ENCODE measurements at regions not wholly inside any gene's neighbourhood (a gene's known extent, or its start where the extent isn't known, plus 50 kb on each side); places are given as distances from the start of the nearest gene placed in this dataset.
"Not testable (repeated sequence)": the region's sequence is repeated elsewhere in the genome, so short reads cannot be mapped to it uniquely, and the experiment has no call there.

DNA sequence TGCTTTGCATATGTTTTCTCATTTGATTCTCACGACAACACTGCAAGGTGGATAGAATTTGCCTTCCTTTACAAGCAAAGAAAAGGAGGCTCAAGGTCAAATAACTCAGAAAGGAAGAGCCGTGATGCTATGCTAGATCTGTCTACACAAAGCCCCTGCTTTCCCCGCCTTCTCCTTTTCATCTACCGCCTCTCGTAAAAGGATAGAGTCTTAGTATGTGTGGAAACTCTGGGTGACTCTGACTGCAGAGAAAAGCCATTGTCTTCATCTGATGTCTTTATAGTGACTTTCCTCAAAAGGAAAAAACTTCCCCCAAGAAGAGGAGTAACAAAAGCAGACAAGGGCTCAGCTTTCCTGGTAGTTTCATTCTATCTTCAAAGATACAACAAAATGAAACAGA lies 292.7 kb downstream of the ACTR3B start:
- no peak for DNase-seq (ENCODE audit: low read depth, low spot score)
- TF ChIP-seq, protein P1, sequence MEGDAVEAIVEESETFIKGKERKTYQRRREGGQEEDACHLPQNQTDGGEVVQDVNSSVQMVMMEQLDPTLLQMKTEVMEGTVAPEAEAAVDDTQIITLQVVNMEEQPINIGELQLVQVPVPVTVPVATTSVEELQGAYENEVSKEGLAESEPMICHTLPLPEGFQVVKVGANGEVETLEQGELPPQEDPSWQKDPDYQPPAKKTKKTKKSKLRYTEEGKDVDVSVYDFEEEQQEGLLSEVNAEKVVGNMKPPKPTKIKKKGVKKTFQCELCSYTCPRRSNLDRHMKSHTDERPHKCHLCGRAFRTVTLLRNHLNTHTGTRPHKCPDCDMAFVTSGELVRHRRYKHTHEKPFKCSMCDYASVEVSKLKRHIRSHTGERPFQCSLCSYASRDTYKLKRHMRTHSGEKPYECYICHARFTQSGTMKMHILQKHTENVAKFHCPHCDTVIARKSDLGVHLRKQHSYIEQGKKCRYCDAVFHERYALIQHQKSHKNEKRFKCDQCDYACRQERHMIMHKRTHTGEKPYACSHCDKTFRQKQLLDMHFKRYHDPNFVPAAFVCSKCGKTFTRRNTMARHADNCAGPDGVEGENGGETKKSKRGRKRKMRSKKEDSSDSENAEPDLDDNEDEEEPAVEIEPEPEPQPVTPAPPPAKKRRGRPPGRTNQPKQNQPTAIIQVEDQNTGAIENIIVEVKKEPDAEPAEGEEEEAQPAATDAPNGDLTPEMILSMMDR (IDR thresholded peaks at IDR 0.05; ENCODE audit: low read depth, low read length): no peak
- in situ Hi-C loops (cut with HindIII; ENCODE audit: low sequenced_read_pairs): no loop called here
- H3K4me3 ChIP-seq (ENCODE audit: low read depth, low read length): no peak overlapping the region

GRCh38 chr7:153061910-153062528 lies 302.5 kb downstream of the ACTR3B start:
- no peak overlapping the region for H3K4me3 ChIP-seq (ENCODE audit: low read depth, low read length)
- no peak for DNase-seq (ENCODE audit: low read depth, low spot score)
- in situ Hi-C loops (cut with HindIII; ENCODE audit: low sequenced_read_pairs): no loop called here
- TF ChIP-seq, protein P1 (IDR thresholded peaks at IDR 0.05; ENCODE audit: low read depth, low read length): no peak

GRCh38 chr7:153065051-153065450 lies 305.5 kb downstream of the ACTR3B start:
- no peak for DNase-seq (ENCODE audit: low read depth, low spot score)
- TF ChIP-seq, protein P1 (IDR thresholded peaks at IDR 0.05; ENCODE audit: low read depth, low read length): no peak
- in situ Hi-C loops (cut with HindIII; ENCODE audit: low sequenced_read_pairs): no loop called here
- H3K4me3 ChIP-seq (ENCODE audit: low read depth, low read length): no peak overlapping the region

DNA sequence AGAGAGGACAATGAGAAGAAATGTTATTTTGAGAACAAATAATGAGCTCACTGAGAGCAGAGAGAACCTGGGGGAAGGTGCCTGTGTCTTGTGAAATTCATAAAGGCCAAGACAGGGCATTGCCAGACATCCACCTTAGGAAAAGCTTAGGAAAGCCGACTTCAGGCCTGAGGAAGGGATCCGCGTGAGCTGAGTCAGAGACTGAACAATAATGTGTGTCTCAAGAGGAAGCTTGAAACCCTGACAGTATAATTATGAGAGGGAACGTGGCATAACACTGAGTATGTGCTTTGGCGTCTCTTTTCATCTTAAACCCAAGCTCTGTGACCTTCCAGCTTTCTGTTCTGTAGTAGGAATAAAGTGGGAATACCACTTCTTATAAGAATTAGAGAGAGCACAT lies 307.2 kb downstream of the ACTR3B start:
- no peak for DNase-seq (ENCODE audit: low read depth, low spot score)
- in situ Hi-C loops (cut with HindIII; ENCODE audit: low sequenced_read_pairs): no loop called here
- TF ChIP-seq, protein P1 (IDR thresholded peaks at IDR 0.05; ENCODE audit: low read depth, low read length): no peak
- H3K4me3 ChIP-seq (ENCODE audit: low read depth, low read length): no peak overlapping the region

GRCh38 chr7:153070141-153070540 lies 310.6 kb downstream of the ACTR3B start:
- in situ Hi-C loops (cut with HindIII; ENCODE audit: low sequenced_read_pairs): no loop called here
- TF ChIP-seq, protein P1 (IDR thresholded peaks at IDR 0.05; ENCODE audit: low read depth, low read length): no peak
- no peak overlapping the region for H3K4me3 ChIP-seq (ENCODE audit: low read depth, low read length)
- DNase-seq (ENCODE audit: low read depth, low spot score): no peak

DNA sequence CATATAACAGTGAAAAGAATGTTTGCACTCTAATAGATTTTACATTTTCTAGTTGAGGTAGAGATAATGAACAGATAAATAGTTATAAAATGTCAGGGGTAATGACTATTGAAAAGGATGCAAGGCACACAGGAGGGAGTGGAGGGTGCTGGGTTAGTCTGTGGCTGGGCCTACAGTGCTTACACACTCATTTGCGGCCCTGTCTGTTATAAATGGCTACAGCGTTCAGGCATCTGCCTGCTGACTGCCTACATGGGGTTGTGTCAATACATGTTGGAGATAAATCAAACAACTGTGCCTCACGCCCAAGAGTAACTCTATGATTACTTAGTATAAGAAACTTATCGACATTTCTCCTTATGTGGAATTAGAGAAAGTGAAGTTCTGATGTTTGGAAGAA lies 313.3 kb downstream of the ACTR3B start:
- H3K4me3 ChIP-seq (ENCODE audit: low read depth, low read length): no peak overlapping the region
- in situ Hi-C loops (cut with HindIII; ENCODE audit: low sequenced_read_pairs): no loop called here
- TF ChIP-seq, protein P1 (IDR thresholded peaks at IDR 0.05; ENCODE audit: low read depth, low read length): no peak
- DNase-seq (ENCODE audit: low read depth, low spot score): no peak

- H3K4me3 ChIP-seq (ENCODE audit: low read depth, low read length); in situ Hi-C loops (cut with HindIII; ENCODE audit: low sequenced_read_pairs); DNase-seq (ENCODE audit: low read depth, low spot score): not testable (repeated sequence)
These were observed 316.7 kb downstream of the ACTR3B start for GRCh38 chr7:153076289-153076688.
